Activated CD8-positive, alpha-beta memory T cell treated with anti-CD3 and anti-CD28 coated beads for 36 hours (primary cell): ENCODE measurements at regions not wholly inside any gene's neighbourhood (a gene's known extent, or its start where the extent isn't known, plus 50 kb on each side); places are given as distances from the start of the nearest gene placed in this dataset.

Experiments used
- CTCF ChIA-PET: fragments of 350-600 bp; sonication (Branson Sonifier 250); formaldehyde crosslinking; loops from one replicate; lab custom pipeline; 2021; ENCODE audit warnings: antibody characterized with exemption; lab: Charles Lee
- POLR2A ChIA-PET: fragments of 350-600 bp; sonication (Branson Sonifier 250); formaldehyde crosslinking; loops from one replicate; lab custom pipeline; 2021; ENCODE audit warnings: antibody characterized with exemption; lab: Charles Lee

DNA sequence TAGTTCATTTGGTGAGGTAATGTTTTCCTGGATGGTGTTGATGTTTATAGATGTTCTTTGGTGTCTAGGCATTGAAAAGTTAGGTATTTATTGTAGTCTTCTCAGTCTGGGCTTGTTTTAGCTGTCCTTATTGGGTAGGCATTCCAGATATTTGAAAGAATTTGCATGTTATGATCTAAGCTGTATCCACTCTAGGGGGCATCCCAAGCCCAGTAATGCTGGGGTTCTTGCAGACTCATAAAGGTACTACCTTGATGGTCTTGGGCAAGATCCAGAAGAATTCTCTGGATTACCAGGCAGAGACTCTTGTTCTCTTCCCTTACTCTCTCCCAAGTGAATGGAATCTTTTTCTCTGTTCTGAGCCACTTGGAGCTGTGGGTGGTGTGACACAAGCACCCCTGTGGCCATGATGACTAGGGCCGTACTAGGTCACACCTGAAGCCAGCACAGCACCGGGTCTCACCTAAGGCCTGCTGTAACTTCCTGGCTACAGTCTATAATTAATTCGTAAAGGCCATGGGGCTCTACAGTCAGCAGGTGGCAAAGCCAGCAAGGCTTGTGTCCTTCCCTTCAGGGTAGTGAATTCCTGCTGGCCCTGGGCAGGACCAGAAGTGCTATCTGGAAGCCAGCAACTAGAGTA is 74.8 kb upstream of the PDE4B start:
- CTCF ChIA-PET: interaction anchor here (0.6 kb wide), 1 partner anchor 9 kb away, joined by 3 read pairs; no protein-coding TSS in a partner anchor
- POLR2A ChIA-PET: no interaction called here

DNA sequence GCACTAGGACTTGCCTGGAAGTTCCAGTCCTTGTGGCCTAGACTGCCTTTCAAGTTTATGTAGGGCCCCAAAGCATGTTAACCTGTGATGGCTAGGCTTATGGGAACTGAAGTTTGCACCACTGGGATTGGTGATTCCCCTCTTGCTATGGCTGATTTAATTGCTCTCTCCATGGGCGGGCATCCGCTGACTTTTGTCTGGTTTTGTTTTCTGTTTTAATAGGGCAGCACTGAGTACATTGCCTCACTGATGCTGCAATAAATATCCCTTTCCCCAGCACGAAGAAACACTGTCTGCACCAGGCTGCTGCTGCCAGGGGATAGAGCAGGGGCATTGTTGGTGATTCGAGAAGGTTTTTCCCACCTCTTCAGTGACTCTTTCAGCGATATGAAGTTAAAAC is 73.3 kb upstream of the PDE4B start:
- ChIA-PET POLR2A (no interaction called here), CTCF (interaction anchor here (1.0 kb wide), 1 partner anchor 523 kb away, joined by 4 read pairs; no protein-coding TSS in a partner anchor)

DNA sequence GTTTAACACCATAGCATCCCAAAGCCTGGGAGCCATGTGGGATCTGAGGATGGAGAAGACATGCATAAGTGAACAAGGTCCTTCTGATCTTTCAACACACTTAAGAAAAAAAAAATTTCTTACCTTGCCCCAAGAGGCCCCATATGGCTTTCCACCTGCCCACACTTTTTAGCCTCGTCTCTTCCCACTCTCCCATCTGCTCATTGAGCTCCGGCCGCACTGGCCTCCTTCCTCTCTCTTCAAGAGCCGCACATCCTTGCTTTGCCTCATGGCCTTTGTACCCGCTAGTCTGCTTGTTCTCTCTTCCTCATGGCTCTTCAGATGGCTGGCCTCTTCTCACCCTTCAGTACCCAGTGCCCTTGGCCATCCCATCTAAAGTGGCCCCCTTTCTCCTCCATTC is 70.2 kb upstream of the PDE4B start:
- POLR2A ChIA-PET: no interaction called here
- CTCF ChIA-PET: no interaction called here

DNA sequence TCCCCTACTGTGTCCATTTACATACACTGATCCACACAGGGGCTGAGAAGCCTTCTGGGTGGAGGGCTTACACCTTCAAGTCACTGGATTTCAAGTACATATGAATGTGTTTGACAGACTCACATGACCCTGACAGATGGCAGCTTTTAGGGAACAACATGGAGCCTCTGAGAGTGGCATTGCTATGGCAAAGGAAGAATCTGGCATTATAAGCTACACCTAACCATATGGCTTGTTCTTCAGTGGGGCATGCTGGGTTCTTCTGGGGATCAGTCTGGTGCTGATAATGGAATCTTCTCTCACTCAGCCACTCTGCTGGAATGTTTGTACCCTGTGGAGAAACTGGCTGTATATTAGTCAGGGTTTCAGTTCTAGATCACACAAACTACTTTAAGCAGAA is 68.5 kb upstream of the PDE4B start:
- ChIA-PET POLR2A (no interaction called here), CTCF (interaction anchor here (0.6 kb wide), 1 partner anchor 971 kb away, joined by 4 read pairs; no protein-coding TSS in a partner anchor)

DNA sequence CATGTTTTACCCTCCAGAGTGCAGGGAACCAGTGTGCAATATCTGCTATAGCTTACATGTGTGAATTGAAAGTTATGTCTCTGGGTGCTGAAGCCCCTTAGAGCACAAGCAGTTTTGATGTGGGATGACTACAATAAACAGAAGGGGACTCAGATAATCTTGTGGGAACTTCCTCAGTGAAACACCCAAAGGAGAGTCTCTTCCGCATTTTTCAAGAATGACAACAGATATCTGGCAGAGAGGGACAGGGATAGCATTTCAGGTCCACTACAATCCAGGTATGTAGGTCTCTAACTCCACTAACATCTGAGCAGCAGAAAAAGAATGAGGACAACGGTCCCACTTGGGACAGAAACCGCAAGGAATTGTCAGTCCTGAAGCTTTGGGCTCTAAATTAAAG is 67.6 kb upstream of the PDE4B start:
- ChIA-PET CTCF (no interaction called here), POLR2A (no interaction called here)

DNA sequence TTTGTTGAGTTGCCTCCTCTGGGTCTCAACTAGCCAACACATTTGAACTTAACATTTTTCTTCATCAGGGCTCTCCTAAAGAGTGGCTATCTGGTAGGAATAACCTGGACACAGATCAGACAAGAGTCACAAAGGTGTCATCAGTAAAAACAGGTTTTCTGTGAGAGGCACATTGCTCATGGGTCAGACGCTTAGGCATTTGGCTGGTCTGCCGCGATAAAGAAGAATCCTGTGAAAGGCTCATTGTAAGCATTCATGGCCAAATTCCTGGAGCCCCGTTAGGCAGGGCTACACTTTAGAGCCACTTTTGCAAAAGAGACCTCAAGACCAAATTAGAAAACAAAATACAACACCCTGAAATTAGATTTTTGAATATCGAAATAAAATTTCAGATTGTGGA is 64.2 kb upstream of the PDE4B start:
- CTCF ChIA-PET: no interaction called here
- POLR2A ChIA-PET: no interaction called here

DNA sequence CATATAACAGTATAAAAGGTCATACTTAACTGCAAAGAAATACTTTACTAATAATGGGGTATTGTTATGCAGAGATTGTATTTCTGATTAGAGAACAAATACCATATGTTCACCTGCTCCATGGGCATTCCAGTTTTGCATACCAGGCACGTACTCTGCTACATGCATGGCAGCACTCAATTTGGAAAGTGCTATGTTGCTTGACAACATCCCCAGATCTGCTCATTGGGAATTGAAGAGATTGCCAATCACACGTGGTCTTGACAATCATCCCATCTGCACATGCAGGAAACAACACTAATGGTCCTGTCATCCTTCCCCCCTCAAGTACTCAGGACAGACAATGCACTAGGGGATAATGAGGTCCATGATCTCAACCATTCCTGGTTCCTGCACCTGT is 63.4 kb upstream of the PDE4B start:
- ChIA-PET CTCF (no interaction called here), POLR2A (no interaction called here)

DNA sequence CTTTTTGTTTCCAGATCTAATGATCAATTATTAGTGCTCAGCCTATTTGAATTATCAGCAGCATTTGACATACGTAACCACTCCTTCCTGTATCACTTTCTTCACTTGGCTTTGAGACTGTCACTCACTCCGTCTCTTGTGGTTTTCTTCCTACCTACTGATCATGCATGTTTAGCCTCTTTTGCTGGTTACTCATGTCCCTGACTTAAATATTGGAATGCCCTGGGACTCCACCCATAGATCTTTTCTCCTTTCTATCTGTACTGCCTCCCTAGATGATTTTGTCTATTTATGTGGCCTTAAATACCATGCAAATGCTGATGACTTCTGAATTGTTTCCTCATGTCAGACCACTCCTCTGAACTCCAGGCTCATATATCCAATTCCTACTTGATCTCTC is 57.7 kb upstream of the PDE4B start:
- ChIA-PET CTCF (no interaction called here), POLR2A (no interaction called here)

DNA sequence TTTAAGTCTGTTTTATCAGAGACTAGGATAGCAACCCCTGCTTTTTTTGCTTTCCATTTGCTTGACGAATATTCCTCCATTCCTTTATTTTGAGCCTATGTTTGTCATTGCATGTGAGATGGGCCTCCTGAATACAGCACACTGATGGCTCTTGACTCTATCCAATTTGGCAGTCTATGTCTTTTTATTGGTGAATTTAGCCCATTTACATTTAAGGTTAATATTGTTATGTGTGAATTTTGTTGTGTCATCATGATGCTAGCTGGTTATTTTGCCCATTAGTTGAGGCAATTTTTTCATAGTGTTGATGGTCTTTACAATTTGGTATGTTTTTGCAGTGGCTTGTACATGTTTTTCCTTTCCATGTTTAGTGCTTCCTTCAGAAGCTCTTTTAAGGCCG is 50.7 kb upstream of the PDE4B start:
- ChIA-PET POLR2A (no interaction called here), CTCF (no interaction called here)
